Transverse colon (tissue), 4 donors: ENCODE measurements at regions not wholly inside any gene's neighbourhood (a gene's known extent, or its start where the extent isn't known, plus 50 kb on each side); places are given as distances from the start of the nearest gene placed in this dataset.

Source experiments
- DNase-seq: peaks from one replicate; pipeline ENCODE4 v3.0.0-alpha.2; 2019
- H3K27ac ChIP-seq, 4 donors: fragments of 200-600 bp; sonication (generic); 2 replicates each; pipeline ENCODE4 v1.5.1; 2016 to 2018; ENCODE audit warnings: inconsistent platforms in 4 of 4
- H3K27me3 ChIP-seq: fragments of 200-600 bp; sonication (generic); 2 replicates; pipeline ENCODE4 v1.5.1; 2017; ENCODE audit warnings: inconsistent platforms
- H3K36me3 ChIP-seq, 4 donors: fragments of 200-600 bp; sonication (generic); 2 replicates each; pipeline ENCODE4 v1.5.1; 2017 to 2019; ENCODE audit warnings: inconsistent platforms in 4 of 4
- H3K4me1 ChIP-seq, 4 donors: fragments of 200-600 bp; sonication (generic); 2 replicates each; pipeline ENCODE4 v1.5.1; 2017 to 2020; ENCODE audit warnings: inconsistent platforms in 4 of 4
- H3K4me3 ChIP-seq, 4 donors: fragments of 200-600 bp; sonication (generic); 1 replicate in 1 of 4; 2 replicates in 3 of 4; pipeline versions ENCODE4 v1.5.1 to v1.6.1; 2017 to 2019; ENCODE audit warnings: inconsistent platforms in 4 of 4
- H3K9me3 ChIP-seq, 2 donors: fragments of 200-600 bp; sonication (generic); 2 replicates each; pipeline ENCODE4 v1.5.1; 2017 to 2019; ENCODE audit warnings: inconsistent platforms in 2 of 2
- EP300 ChIP-seq: sonication (generic); formaldehyde crosslinking; IDR thresholded peaks from one replicate; pipeline ENCODE4 v1.6.1; 2017; ENCODE audit warnings: antibody characterized with exemption, low read depth
- POLR2A ChIP-seq: fragments of 450-650 bp; IDR thresholded peaks from one replicate; pipeline ENCODE4 v1.6.1; 2016; ENCODE audit warnings: antibody characterized with exemption, mild to moderate bottlenecking, moderate library complexity
- POLR2AphosphoS5 ChIP-seq, 3 donors: sonication (generic); formaldehyde crosslinking; IDR thresholded peaks; one replicate each; pipeline ENCODE4 v1.6.1; 2016; ENCODE audit warnings: antibody characterized with exemption in 3 of 3
- WGBS, 2 donors: methylation state at CpG; one replicate each; pipeline ENCODE4 v1.1.5; 2018; ENCODE audit warnings: low coverage in 1 of 2; 5-methylcytosine and 5-hydroxymethylcytosine counted together
- in situ Hi-C, 4 donors: fragments of 200-750 bp; cut with MboI; loops; one replicate each; pipeline versions ENCODE4 v1.15.0 to v1.15.1; 2017; ENCODE audit warnings: low sequenced_read_pairs in 3 of 4, low pct_ligation_motif_present in 1 of 4, low pct_unique_long_range_greater_than_20kb in 1 of 4
- intact Hi-C: fragments of 100-400 bp; cut with DNase I; formaldehyde crosslinking; loops from one replicate; pipeline ENCODE4 v1.15.1; 2023; ENCODE audit warnings: low total_unique reads
- TF ChIP-seq, protein P1 (sequence below), 5 experiments: fragments of 200-600 bp in 3 of 5; fragments of 450-650 bp in 2 of 5; sonication (generic) in 3 of 5; IDR thresholded peaks; 1 replicate in 2 of 5; 2 replicates in 3 of 5; pipeline ENCODE4 v1.5.1; 2016 to 2017; ENCODE audit warnings: antibody characterized with exemption in 5 of 5, inconsistent platforms in 3 of 5, mild to moderate bottlenecking in 2 of 5, moderate library complexity in 1 of 5

DNA sequence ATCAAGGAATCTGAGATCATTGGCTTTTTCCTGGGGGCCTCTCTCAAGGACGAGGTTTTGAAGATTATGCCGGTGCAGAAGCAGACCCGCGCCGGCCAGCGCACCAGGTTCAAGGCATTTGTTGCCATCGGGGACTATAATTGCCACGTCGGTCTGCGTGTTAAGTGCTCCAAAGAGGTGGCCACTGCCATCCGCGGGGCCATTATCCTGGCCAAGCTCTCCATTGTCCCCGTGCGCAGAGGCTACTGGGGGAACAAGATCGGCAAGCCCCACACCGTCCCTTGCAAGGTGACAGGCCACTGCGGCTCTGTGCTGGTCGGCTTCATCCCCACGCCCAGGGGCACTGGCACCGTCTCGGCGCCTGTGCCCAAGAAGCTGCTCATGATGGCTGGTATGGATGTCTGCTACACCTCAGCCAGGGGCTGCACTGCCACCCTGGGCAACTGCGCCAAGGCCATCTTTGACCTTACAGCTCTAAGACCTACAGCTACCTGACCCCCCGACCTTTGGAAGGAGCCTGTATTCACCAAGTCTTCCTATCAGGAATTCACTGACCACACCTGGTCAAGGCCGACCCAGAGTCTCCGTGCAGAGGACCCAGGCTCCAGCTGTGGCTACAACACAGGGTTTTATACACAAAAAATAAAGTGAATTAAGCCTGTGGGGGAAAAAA lies 141.8 kb downstream of the SOCS6 start:
- H3K27ac ChIP-seq = no peak overlapping the region

DNA sequence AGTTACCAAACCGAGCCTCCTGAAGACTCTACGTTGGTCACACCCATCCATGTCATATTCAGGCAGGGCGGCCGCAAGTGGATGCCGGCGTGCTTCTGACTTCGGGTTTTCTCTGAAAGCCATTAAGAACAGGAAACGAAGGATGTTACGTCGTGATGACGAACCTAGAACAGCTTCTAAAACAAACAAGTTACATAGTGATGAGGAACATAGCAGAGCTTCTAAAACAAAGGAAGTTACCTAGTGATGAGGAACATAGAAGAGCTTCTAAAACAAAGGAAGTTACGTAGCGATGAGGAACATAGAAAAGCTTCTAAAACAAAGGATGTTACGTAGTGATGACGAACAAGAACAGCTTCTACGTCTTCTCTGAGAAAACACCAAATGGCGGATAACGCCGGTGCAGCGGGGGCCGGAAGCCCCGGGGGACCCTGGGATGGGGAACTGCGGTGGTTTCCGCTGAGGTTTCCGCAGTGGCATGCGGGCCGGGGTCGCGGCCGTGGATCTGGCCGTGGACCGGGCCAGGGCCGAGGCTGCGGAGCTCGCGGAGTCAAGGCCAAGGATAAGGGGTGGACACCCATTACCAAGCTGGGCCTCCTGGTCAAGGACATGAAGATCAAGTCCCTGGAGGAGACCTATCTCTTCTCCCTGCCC lies 141.1 kb downstream of the SOCS6 start:
- Histone ChIP-seq H3K36me3 (no peaks in the 10 kb centered on the region), H3K27me3 (no peaks in the 10 kb centered on the region), H3K27ac (no peak overlapping the region), H3K4me3 (no peak overlapping the region), H3K9me3 (no peaks in the 10 kb centered on the region), H3K4me1 (no peaks in the 10 kb centered on the region)
- no peak for DNase-seq
- intact Hi-C loops (loop anchor here (5.0 kb wide), 1 partner anchor 233 kb away; no protein-coding TSS in a partner anchor), in situ Hi-C loops (loop anchor here in 2 of 4 donors (5.0 to 25.0 kb wide), 3 partner anchors 143 to 1718 kb away; partner anchors contain the start of genes SOCS6 (in 1 of the 2) and TMX3 (in 1 of the 2))
- 90 to 92% methylated on average over 16 to 36 of the region's 36 CpGs for WGBS, 2 donors
- TF ChIP-seq POLR2AphosphoS5 (IDR thresholded peaks at IDR 0.05) (no peak), EP300 (no peak)

More for the DNA sequence above, 141.8 kb downstream of the SOCS6 start:
- Histone ChIP-seq H3K36me3 (no peaks in the 10 kb centered on the region), H3K9me3 (no peaks in the 10 kb centered on the region), H3K27me3 (no peaks in the 10 kb centered on the region), H3K4me1 (no peaks in the 10 kb centered on the region), H3K4me3 (no peak overlapping the region)
- in situ Hi-C loops = loop anchor here in 2 of 4 donors (5.0 to 25.0 kb wide), 3 partner anchors 143 to 1718 kb away; partner anchors contain the start of genes SOCS6 (in 1 of the 2) and TMX3 (in 1 of the 2)
- intact Hi-C loops = loop anchor here (5.0 kb wide), 1 partner anchor 233 kb away; no protein-coding TSS in a partner anchor
- no peak for DNase-seq
- TF ChIP-seq POLR2A = no peak
- TF ChIP-seq, protein P1, sequence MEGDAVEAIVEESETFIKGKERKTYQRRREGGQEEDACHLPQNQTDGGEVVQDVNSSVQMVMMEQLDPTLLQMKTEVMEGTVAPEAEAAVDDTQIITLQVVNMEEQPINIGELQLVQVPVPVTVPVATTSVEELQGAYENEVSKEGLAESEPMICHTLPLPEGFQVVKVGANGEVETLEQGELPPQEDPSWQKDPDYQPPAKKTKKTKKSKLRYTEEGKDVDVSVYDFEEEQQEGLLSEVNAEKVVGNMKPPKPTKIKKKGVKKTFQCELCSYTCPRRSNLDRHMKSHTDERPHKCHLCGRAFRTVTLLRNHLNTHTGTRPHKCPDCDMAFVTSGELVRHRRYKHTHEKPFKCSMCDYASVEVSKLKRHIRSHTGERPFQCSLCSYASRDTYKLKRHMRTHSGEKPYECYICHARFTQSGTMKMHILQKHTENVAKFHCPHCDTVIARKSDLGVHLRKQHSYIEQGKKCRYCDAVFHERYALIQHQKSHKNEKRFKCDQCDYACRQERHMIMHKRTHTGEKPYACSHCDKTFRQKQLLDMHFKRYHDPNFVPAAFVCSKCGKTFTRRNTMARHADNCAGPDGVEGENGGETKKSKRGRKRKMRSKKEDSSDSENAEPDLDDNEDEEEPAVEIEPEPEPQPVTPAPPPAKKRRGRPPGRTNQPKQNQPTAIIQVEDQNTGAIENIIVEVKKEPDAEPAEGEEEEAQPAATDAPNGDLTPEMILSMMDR (IDR thresholded peaks at IDR 0.05) = no peak
- 93 to 97% methylated on average over 3 to 26 of the region's 26 CpGs for WGBS, 2 donors

DNA sequence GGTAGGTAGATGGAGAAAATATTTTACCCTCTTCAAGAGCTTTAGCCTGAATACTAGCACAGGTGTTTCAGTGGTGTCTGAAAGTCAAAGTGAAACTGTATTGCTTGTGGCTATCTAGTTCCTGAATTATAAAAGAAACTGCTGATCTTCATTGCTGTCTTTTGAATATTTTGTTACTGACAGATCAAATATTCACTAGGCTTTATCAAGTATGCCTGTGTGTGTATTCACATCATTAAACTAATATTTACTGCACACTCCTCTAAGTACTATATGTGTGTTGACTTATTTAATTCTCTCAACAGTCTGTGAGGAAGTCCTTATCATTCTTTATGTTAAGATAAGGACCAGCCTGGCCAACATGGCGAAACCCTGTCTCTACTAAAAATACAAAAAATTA lies 139.6 kb downstream of the SOCS6 start:
- H3K27ac ChIP-seq = no peak overlapping the region
- H3K4me1 ChIP-seq = peaks cover 0 to 4% (median 0%) of the 10 kb centered on the region in 4 donors
- in situ Hi-C loops (loop anchor here in 2 of 4 donors (25.0 kb wide), 2 partner anchors 141 to 1716 kb away; partner anchors contain the start of genes SOCS6 (in 1 of the 2) and TMX3 (in 1 of the 2)), intact Hi-C loops (no loop called here)
- WGBS, 2 donors = 84 to 100% methylated on average over 1 of the region's 1 CpG
- DNase-seq = no peak
- H3K4me3 ChIP-seq = no peak overlapping the region
- H3K27me3 ChIP-seq = no peaks in the 10 kb centered on the region
- no peaks in the 10 kb centered on the region for H3K9me3 ChIP-seq
- TF ChIP-seq POLR2A = no peak
- TF ChIP-seq POLR2AphosphoS5 (IDR thresholded peaks at IDR 0.05) = no peak
- TF ChIP-seq, protein P1 (IDR thresholded peaks at IDR 0.05) = no peak
- TF ChIP-seq EP300 = no peak
- H3K36me3 ChIP-seq = no peaks in the 10 kb centered on the region

DNA sequence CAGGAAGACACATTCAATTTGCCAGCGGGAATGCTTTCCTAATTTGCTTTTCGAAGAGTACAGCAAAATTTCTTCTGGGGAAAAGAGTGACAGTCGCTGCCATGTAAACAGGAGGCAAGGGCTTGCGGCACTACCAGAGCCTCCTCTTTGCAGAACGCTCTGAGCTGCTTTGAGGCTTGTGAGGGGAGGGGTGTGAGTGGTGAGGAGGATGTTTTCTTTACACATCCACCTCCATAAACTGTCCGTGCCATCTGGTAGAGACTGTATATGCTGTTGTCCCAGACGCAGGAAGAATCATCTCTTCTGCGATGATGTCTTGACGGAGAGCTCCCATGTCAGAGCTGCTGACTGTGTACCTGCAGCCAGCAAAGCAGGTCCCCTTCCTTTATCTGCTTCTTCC lies 138.0 kb downstream of the SOCS6 start:
- intact Hi-C loops (no loop called here), in situ Hi-C loops (loop anchor here in 2 of 4 donors (25.0 kb wide), 2 partner anchors 140 to 1715 kb away; partner anchors contain the start of genes SOCS6 (in 1 of the 2) and TMX3 (in 1 of the 2))
- WGBS, 2 donors = 60 to 87% methylated on average over 2 to 9 of the region's 9 CpGs
- H3K27ac ChIP-seq = no peak overlapping the region
- H3K4me3 ChIP-seq = no peak overlapping the region
- DNase-seq = no peak
- no peaks in the 10 kb centered on the region for H3K36me3 ChIP-seq
- TF ChIP-seq EP300 = no peak
- no peak for TF ChIP-seq POLR2A
- no peak for TF ChIP-seq POLR2AphosphoS5 (IDR thresholded peaks at IDR 0.05)
- TF ChIP-seq, protein P1 (IDR thresholded peaks at IDR 0.05) = no peak
- no peaks in the 10 kb centered on the region for H3K27me3 ChIP-seq
- H3K4me1 ChIP-seq = peaks cover 5 to 20% (median 10%) of the 10 kb centered on the region in 4 donors
- H3K9me3 ChIP-seq = no peaks in the 10 kb centered on the region
